ENCODE measurements at regions not wholly inside any gene's neighbourhood (a gene's known extent, or its start where the extent isn't known, plus 50 kb on each side); places are given as distances from the start of the nearest gene placed in this dataset.
A peak's percentile ranks its signal among the peaks of the same experiment; 100 is the strongest.
"Not testable (repeated sequence)": the region's sequence is repeated elsewhere in the genome, so short reads cannot be mapped to it uniquely, and the experiment has no call there.

- DNase-seq (ENCODE audit: low read depth): not testable (repeated sequence)
These were observed 89.0 kb upstream of the RANBP6 start for GRCh38 chr9:6104406-6104805.

DNA sequence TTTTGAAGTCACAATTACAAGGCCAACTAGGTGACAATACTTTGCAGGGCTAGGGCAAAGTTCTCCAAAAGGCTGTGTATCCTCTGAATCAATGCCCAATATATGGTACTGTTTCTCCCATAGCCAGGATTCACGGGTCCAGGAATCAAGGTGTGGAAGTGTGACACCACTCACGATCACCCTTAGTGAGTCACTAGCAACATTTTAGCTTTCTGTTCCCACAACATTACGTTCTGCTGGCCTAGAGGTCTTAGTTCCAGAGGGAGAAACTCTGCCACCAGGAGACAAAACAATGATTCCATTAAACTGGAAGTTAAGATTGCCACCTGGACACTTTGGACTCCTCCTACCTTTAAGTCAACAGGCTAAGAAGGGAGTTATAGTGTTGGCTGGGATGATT, 88.5 kb upstream of the RANBP6 start:
- not testable (repeated sequence) for DNase-seq (ENCODE audit: low read depth)

GRCh38 chr9:6102336-6102987, 87.0 kb upstream of the RANBP6 start:
- not testable (repeated sequence) for DNase-seq (ENCODE audit: low read depth)

DNA sequence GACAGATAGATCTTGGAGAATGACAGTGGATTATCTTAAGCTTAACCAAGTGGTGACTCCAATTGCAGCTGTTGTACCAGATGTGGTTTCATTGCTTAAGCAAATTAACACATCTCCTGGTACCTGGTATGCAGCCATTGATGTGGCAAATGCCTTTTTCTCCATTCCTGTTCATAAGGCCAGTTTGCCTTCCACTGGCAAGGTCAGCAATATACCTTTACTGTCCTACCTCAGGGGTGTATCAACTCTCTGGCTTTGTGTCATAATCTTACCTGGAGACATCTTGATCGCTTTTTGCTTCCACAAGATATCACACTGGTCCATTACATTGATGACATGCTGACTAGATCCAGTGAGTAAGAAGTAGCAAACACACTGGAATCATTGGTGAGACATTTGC, 86.3 kb upstream of the RANBP6 start:
- not testable (repeated sequence) for DNase-seq (ENCODE audit: low read depth)

DNA sequence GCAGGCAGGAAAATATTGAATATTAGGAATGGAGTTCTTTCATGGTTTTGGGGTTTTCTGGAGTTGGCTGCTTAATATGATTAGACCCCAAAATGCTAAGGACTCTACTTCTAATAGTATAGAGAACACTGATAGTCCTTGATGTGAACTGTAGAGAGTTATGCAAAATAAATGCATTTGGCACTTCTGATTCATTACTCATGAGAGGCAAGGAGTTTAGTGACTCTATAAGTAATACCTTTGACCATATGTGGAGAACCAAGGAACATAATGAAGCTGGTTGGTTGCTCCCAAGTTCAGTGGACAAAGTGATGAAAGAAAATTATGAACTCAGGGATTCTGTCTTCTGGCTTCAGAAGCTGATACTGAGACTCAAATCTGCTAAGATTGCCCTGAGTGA, 83.9 kb upstream of the RANBP6 start:
- not testable (repeated sequence) for DNase-seq (ENCODE audit: low read depth)

GRCh38 chr9:6098431-6098830, 83.0 kb upstream of the RANBP6 start:
- no peak for DNase-seq (ENCODE audit: low read depth)

DNA sequence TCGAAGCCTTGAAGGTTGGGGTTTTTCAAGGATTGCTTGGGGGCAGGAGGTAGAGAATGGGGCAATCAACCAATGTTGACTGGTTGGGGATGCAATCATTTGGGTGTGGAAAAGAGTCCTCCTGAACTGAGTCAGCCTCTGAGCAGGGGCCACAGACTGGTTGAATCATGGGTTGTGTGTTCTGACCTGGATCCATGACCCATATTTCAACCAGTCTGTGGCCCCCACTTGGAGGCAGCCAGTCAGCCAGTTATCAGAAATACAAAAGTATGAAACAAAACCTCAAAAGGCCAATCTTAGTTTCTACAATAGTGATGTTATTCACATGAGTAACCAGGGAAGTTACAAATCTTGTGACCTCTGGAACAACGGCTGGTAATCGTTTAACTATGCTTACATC, 81.4 kb upstream of the RANBP6 start:
- DNase-seq (ENCODE audit: low read depth): no peak

- no peak for DNase-seq (ENCODE audit: low read depth)
These were observed 75.1 kb upstream of the RANBP6 start for GRCh38 chr9:6090277-6091210.

GRCh38 chr9:6089300-6089699, 73.9 kb upstream of the RANBP6 start:
- DNase-seq (ENCODE audit: low read depth): no peak

- no peak for DNase-seq (ENCODE audit: low read depth)
These were observed 70.7 kb upstream of the RANBP6 start for GRCh38 chr9:6086006-6086655.

- DNase-seq (ENCODE audit: low read depth): peak; percentile 65
These were observed 64.8 kb upstream of the RANBP6 start for GRCh38 chr9:6080154-6080716.

GRCh38 chr9:6079386-6079785, 64.0 kb upstream of the RANBP6 start:
- no peak for DNase-seq (ENCODE audit: low read depth)

- no peak for DNase-seq (ENCODE audit: low read depth)
These were observed 63.1 kb upstream of the RANBP6 start for GRCh38 chr9:6078382-6079105.

GRCh38 chr9:6076851-6077250, 61.4 kb upstream of the RANBP6 start:
- DNase-seq (ENCODE audit: low read depth): no peak

GRCh38 chr9:6073731-6074130, 58.3 kb upstream of the RANBP6 start:
- no peak for DNase-seq (ENCODE audit: low read depth)

DNA sequence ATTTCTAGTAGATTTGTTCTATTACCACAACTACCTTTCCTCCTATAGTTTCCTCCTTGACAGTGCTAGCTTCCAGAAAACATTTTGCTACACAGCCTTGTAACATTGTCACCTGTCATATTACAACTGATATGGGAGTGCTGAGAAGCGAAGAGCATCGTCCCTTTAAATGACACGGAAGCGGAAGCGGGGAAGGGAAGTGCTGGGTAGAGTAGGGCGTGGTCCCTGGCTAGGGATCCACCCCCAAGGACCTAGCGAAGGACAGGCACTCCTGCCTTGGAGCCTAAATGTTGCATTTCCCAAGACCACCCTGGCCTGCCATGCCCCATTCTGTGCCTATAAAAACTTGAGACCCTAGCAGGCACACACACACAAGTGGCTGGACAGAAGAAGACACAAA, 57.4 kb upstream of the RANBP6 start:
- DNase-seq (ENCODE audit: low read depth): no peak

DNA sequence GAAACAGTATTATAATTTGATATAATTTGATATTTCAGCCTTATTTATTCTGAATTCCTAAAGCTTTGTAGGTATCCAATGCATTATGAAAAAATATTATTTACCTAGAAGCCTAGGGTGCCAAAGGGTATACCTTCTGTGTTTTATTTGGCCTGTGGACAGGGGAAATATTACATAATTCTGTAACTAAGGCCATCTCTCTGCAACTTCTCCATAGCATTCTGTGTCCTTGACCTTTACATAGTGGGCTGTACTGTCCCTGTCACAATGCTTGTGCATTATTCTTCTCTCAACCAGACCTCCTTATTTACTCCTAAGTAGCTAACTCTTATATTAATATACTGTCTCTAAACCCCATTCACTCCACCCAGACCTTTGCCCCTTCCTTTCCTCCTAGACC, 57.0 kb upstream of the RANBP6 start:
- DNase-seq (ENCODE audit: low read depth): no peak

- no peak for DNase-seq (ENCODE audit: low read depth)
These were observed 53.6 kb upstream of the RANBP6 start for GRCh38 chr9:6068983-6069382.

GRCh38 chr9:6067426-6067825, 52.0 kb upstream of the RANBP6 start:
- no peak for DNase-seq (ENCODE audit: low read depth)

Measured in activated T-helper 9 cell treated with anti-CD3 and anti-CD28 coated beads, Interleukin-2, amount 50 U/mL, for 16 hours (primary cell).